ENCODE measurements at regions not wholly inside any gene's neighbourhood (a gene's known extent, or its start where the extent isn't known, plus 50 kb on each side); places are given as distances from the start of the nearest gene placed in this dataset.

GRCh38 chr7:82567841-82568240 is 124.3 kb upstream of the CACNA2D1 start:
- no peak for DNase-seq (ENCODE audit: low read depth in 2 of 3, low spot score in 2 of 3)

DNA sequence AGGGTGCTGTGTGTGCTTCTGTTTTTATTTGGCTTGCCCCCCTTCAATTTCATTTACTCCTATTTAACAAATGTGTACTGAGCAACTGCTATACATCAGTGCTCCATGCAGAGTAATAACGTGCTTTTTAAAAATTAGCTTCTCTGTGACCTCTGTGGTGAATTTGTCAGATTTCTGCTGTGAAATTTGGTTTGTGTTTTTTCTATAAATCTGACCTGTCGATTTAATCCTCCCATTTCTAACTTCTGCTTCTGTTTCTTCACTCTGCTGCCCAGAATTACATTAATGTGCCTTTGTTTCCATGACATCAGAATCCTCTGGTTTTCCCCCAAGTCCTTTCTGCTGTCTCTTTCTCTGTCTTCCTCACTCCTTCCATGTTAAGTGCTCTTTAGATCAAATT is 123.8 kb upstream of the CACNA2D1 start:
- no peak for DNase-seq (ENCODE audit: low read depth in 2 of 3, low spot score in 2 of 3)

GRCh38 chr7:82566752-82567151 is 123.2 kb upstream of the CACNA2D1 start:
- DNase-seq (ENCODE audit: low read depth in 2 of 3, low spot score in 2 of 3): no peak

GRCh38 chr7:82562716-82563404 is 119.3 kb upstream of the CACNA2D1 start:
- DNase-seq (ENCODE audit: low read depth in 2 of 3, low spot score in 2 of 3): no peak

GRCh38 chr7:82559193-82559805 is 115.7 kb upstream of the CACNA2D1 start:
- DNase-seq (ENCODE audit: low read depth in 2 of 3, low spot score in 2 of 3): peak in 2 of 3 donors; percentile 25 to 70

DNA sequence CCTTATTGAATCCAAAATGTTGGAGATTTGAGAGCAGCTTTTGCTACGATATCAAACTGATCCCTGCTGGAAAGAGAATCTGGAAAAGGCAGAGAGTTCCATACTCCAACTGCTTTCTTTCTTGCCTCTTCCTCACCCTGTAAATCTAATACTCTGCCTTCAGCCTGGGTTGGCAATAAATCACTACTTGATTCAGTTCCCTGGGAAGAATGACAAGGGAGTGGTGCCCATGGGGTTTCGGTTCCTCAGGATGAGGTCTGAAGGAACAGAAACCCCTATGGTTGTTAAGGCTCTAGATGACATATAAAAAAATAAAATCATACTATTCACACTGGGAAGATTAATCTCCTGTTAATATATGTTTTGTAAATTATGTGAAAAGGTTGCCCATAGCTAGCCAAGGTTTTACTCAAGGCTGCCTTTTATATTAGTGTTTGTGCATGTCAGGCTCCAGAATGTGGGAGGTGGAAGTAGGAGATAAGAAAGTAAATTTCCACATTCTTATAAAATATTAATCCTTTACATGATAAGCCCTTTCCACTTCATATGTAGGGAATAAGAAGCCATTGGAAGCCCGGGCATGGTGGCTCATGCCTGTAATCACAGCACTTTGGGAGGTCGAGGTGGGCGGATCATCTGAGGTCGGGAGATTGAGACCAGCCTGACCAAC is 106.2 kb upstream of the CACNA2D1 start:
- DNase-seq (ENCODE audit: low read depth in 2 of 3, low spot score in 2 of 3): no peak

- DNase-seq (ENCODE audit: low read depth in 2 of 3, low spot score in 2 of 3): no peak
Observed at GRCh38 chr7:82548141-82548688, 104.6 kb upstream of the CACNA2D1 start.

DNA sequence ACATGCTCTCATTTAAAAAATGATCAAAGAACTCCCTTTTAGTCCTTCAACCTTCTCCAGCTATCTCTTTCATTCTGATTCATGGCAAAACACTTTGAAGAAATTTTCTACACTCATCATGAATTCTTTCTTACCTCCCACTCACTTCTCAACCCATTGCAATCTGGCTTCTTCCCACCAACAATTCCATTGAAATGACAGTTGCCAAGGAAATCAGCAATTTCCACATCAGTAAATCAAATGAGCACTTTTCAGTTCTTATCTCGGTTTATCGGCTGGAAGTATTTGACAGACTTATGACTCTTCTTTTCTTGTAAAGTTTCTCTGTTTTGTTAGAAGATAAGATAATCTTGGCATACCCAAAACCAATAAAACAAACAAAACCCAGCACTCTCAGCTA is 99.1 kb upstream of the CACNA2D1 start:
- no peak for DNase-seq (ENCODE audit: low read depth in 2 of 3, low spot score in 2 of 3)

DNA sequence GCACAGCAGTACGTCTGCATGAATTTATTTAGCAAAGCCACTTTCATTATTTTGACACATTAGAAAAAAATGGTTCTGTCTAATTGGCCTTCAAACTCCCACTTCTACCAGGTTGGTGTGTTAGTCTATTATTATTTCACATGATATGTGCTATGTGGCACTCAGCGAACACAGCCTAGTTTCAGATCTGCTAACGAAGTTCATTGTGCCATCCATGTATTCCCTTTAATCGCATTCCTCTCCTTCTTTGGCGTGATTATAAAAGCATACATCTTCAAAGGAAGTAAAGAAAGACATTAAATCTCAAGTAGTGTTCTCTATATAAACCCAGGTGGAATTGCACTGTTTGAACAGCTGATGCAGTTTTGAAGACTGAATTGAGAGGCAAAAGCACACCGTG is 96.4 kb upstream of the CACNA2D1 start:
- no peak for DNase-seq (ENCODE audit: low read depth in 2 of 3, low spot score in 2 of 3)

DNA sequence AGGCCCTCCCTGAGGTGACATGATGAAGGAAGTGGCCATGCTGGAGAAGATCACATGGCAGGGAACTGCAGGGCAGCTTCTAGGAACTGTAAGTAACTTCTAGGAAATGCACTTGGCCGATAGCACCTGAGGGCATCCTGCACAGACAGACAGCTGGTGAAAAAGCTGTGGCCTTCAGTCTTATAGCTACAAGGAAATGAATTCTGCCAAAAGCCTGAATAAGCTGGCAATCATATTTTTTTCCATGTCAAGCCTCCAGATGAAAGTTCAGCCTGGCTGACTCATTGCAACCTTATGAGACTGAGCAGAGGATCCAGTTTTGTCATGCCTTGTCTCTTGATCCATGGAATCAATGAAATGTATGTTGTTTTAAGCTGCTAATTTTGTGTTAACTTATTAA is 91.1 kb upstream of the CACNA2D1 start:
- no peak for DNase-seq (ENCODE audit: low read depth in 2 of 3, low spot score in 2 of 3)

DNA sequence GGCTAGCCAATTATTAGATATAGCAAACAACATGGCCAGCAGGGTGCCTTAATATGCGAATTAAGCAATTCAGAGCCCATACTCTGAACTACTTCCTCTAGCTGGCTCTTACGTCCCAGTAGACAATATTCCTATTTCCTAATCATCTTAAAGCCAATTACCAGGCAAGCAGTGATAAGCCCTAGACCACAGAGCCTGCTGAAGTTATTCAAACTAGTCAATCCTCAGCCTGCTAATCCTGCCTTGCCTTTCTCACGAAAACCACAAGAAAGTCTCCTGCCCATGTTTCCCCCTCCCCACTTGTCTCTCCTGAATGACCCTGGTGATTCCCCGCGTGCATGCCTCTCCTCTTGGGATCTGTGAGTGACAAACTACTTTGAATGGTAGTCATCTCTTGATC is 86.8 kb upstream of the CACNA2D1 start:
- DNase-seq (ENCODE audit: low read depth in 2 of 3, low spot score in 2 of 3): no peak

GRCh38 chr7:82528577-82529310 is 85.2 kb upstream of the CACNA2D1 start:
- no peak for DNase-seq (ENCODE audit: low read depth in 2 of 3, low spot score in 2 of 3)

DNA sequence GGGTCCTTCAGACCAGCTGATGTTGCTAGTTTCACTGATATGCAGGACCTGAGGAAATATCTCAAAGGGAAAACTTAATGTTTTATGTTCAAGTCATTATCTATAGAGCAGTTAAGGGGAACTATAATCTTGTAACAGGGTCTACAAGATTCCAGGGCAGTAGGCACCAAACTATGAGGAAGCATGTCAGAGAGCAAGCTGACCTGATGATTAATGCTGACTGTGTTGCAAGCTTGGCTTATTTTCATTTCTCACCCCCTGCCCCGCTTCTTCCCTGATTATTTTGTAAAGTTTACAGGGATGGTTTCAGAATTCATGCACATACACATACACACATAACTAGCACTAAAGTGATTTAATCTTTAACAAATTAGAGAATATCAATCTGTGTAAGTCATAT is 84.3 kb upstream of the CACNA2D1 start:
- no peak for DNase-seq (ENCODE audit: low read depth in 2 of 3, low spot score in 2 of 3)

DNA sequence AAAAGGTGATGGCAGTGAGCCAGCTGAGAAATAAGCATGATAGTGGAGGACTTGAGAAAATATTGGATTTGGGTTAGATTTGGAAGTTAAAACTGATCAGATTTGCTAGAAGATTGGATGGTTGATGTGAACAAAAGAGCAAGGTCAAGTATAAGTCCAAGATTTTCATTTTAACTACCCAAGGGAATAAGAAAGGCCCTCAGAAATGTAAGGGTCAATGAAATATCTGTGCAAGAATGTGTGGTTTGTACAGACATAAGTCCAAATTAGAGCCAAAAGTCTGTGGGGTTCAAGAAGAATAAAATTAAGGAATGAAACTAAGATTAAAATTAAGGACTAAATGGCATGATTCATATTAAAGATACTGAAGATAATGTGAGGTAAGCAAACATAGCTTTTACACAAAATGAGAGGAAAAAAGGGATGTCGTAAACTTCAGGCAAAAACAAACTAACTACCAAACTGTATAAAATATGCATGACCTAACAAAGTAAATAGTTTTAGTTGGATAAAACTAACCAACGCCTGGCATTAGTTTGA is 78.4 kb upstream of the CACNA2D1 start:
- DNase-seq (ENCODE audit: low read depth in 2 of 3, low spot score in 2 of 3): no peak

- no peak for DNase-seq (ENCODE audit: low read depth in 2 of 3, low spot score in 2 of 3)
Observed at GRCh38 chr7:82517050-82517449, 73.5 kb upstream of the CACNA2D1 start.

DNA sequence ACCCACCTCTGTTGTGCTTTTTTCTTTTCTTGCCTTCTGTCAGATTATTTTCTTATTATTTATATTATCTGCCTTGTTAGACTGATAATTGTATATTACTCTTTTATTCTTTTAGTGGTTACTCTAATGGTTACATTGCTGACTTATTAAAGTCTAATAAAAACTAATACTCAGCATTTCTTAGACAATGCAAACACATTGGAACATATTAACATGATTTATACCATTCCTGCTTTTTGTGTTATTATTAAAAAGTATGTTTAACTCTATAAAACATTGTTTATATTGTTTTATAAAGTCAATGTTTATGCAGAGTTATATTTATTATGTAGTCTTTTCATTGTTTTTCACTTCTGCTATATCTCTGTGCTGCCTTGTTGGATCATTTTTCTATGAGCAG is 68.0 kb upstream of the CACNA2D1 start:
- no peak for DNase-seq (ENCODE audit: low read depth in 2 of 3, low spot score in 2 of 3)

DNA sequence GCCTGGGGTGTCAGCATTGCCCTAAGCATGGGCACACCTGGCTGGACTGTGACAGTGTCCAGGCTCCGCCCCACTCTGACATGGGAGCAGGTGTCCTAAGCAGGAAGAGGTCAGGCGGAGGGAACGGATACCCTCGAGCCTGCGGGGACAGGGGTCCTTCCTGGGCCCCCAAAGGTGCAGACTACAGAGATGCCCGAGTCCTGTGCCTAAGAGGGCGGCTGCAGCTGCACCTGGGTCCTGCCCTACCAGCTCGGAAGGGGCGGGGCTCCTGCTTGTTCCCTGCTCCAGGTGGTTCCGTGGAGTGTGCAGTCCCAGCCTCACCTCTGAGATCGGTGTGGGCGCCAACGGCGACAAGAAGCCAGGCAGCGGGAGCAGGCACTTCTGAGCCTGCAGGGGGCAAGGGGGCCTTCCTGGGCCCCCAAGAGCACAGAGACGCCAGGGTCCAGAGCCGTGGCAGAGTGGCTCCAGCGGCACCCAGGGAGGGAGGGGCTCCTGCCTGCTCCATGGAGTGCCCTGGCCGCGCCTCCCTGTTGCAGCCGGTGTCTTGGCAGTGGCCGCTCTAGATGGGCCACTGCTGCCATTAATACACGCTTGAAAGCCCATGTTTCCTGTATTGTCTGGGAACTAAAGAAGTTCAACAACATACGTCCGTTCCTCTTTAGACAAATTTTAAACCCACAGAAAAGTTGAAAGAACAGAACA is 64.5 kb upstream of the CACNA2D1 start:
- peak in 1 of 3 donors; percentile 6 for DNase-seq (ENCODE audit: low read depth in 2 of 3, low spot score in 2 of 3)

GRCh38 chr7:82507365-82507975 is 63.9 kb upstream of the CACNA2D1 start:
- DNase-seq (ENCODE audit: low read depth in 2 of 3, low spot score in 2 of 3): peak in 1 of 3 donors; percentile 24

- no peak for DNase-seq (ENCODE audit: low read depth in 2 of 3, low spot score in 2 of 3)
Observed at GRCh38 chr7:82506702-82507101, 63.1 kb upstream of the CACNA2D1 start.

DNA sequence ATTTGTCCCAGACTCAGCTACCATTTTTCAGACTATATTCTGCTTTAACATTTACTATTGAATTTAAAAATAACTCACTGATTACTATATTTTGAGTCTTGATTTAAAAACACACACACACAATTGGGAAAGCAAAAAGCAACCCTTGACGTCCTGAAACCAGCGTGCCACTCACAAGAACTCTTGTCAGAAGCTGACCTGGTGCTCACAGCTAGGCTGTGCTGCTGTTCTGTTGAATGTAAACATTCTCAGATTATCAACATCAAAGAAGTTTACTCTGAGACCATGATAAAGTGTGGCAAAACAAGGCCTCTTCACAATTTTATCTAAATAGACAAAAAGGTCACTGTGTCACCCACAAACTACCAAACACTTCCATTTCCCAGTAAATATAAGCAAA is 62.6 kb upstream of the CACNA2D1 start:
- DNase-seq (ENCODE audit: low read depth in 2 of 3, low spot score in 2 of 3): no peak

Measured in hematopoietic multipotent progenitor cell (in vitro differentiated cells).